ENCODE measurements at regions not wholly inside any gene's neighbourhood (a gene's known extent, or its start where the extent isn't known, plus 50 kb on each side); places are given as distances from the start of the nearest gene placed in this dataset.
"Not testable (repeated sequence)": the region's sequence is repeated elsewhere in the genome, so short reads cannot be mapped to it uniquely, and the experiment has no call there.

- no peak for FAIRE-seq
Measured at GRCh38 chr5:61215996-61216395, 53.7 kb upstream of the SMIM15 start.

GRCh38 chr5:61216741-61217140, 54.5 kb upstream of the SMIM15 start:
- FAIRE-seq: no peak
- DNase-seq (ENCODE audit: extremely low spot score, insufficient read length, low read depth): no peak

More at GRCh38 chr5:61215996-61216395, 53.7 kb upstream of the SMIM15 start:
- DNase-seq (ENCODE audit: extremely low spot score, insufficient read length, low read depth): no peak

GRCh38 chr5:61217214-61217613, 54.9 kb upstream of the SMIM15 start:
- no peak for DNase-seq (ENCODE audit: extremely low spot score, insufficient read length, low read depth)
- no peak for FAIRE-seq

- no peak for DNase-seq (ENCODE audit: extremely low spot score, insufficient read length, low read depth)
- FAIRE-seq: no peak
Measured at GRCh38 chr5:61228229-61228628, 66.0 kb upstream of the SMIM15 start.

GRCh38 chr5:61228691-61229280, 66.5 kb upstream of the SMIM15 start:
- FAIRE-seq: peak; percentile 36
- DNase-seq (ENCODE audit: extremely low spot score, insufficient read length, low read depth): no peak

- FAIRE-seq: no peak
- DNase-seq (ENCODE audit: extremely low spot score, insufficient read length, low read depth): no peak
Measured at GRCh38 chr5:61229416-61229815, 67.1 kb upstream of the SMIM15 start.

- FAIRE-seq: no peak
Measured at GRCh38 chr5:61230492-61230891, 68.2 kb upstream of the SMIM15 start.

GRCh38 chr5:61231813-61232212, 69.5 kb upstream of the SMIM15 start:
- FAIRE-seq (no peak), DNase-seq (ENCODE audit: extremely low spot score, insufficient read length, low read depth) (no peak)

More at GRCh38 chr5:61230492-61230891, 68.2 kb upstream of the SMIM15 start:
- no peak for DNase-seq (ENCODE audit: extremely low spot score, insufficient read length, low read depth)

- FAIRE-seq: no peak
- DNase-seq (ENCODE audit: extremely low spot score, insufficient read length, low read depth): no peak
Measured at GRCh38 chr5:61232490-61233050, 70.3 kb upstream of the SMIM15 start.

- no peak for FAIRE-seq
- no peak for DNase-seq (ENCODE audit: extremely low spot score, insufficient read length, low read depth)
Measured at GRCh38 chr5:61234019-61234418, 71.8 kb upstream of the SMIM15 start.

- DNase-seq (ENCODE audit: extremely low spot score, insufficient read length, low read depth); FAIRE-seq: not testable (repeated sequence)
Measured at GRCh38 chr5:61236715-61237114, 74.4 kb upstream of the SMIM15 start.

GRCh38 chr5:61245486-61245885, 83.2 kb upstream of the SMIM15 start:
- DNase-seq (ENCODE audit: extremely low spot score, insufficient read length, low read depth) (no peak), FAIRE-seq (no peak)

- FAIRE-seq (no peak), DNase-seq (ENCODE audit: extremely low spot score, insufficient read length, low read depth) (no peak)
Measured at GRCh38 chr5:61245936-61246335, 83.7 kb upstream of the SMIM15 start.

- FAIRE-seq: no peak
- DNase-seq (ENCODE audit: extremely low spot score, insufficient read length, low read depth): no peak
Measured at GRCh38 chr5:61246768-61247307, 84.6 kb upstream of the SMIM15 start.

- DNase-seq (ENCODE audit: extremely low spot score, insufficient read length, low read depth): no peak
- FAIRE-seq: no peak
Measured at GRCh38 chr5:61251874-61252642, 80.0 kb upstream of the ZSWIM6 start.

- FAIRE-seq (no peak), DNase-seq (ENCODE audit: extremely low spot score, insufficient read length, low read depth) (no peak)
Measured at GRCh38 chr5:61252643-61252925, 79.5 kb upstream of the ZSWIM6 start.

GRCh38 chr5:61253547-61253946, 78.5 kb upstream of the ZSWIM6 start:
- DNase-seq (ENCODE audit: extremely low spot score, insufficient read length, low read depth) (no peak), FAIRE-seq (no peak)

- DNase-seq (ENCODE audit: extremely low spot score, insufficient read length, low read depth): no peak
- FAIRE-seq: no peak
Measured at GRCh38 chr5:61254969-61255555, 77.0 kb upstream of the ZSWIM6 start.

GRCh38 chr5:61256474-61256873, 75.6 kb upstream of the ZSWIM6 start:
- FAIRE-seq (no peak), DNase-seq (ENCODE audit: extremely low spot score, insufficient read length, low read depth) (no peak)

GRCh38 chr5:61257421-61257820, 74.6 kb upstream of the ZSWIM6 start:
- FAIRE-seq (no peak), DNase-seq (ENCODE audit: extremely low spot score, insufficient read length, low read depth) (no peak)

GRCh38 chr5:61261136-61261535, 70.9 kb upstream of the ZSWIM6 start:
- FAIRE-seq (no peak), DNase-seq (ENCODE audit: extremely low spot score, insufficient read length, low read depth) (no peak)

Data from GM18507 (cell line).